ENCODE measurements at regions not wholly inside any gene's neighbourhood (a gene's known extent, or its start where the extent isn't known, plus 50 kb on each side); places are given as distances from the start of the nearest gene placed in this dataset.

DNA sequence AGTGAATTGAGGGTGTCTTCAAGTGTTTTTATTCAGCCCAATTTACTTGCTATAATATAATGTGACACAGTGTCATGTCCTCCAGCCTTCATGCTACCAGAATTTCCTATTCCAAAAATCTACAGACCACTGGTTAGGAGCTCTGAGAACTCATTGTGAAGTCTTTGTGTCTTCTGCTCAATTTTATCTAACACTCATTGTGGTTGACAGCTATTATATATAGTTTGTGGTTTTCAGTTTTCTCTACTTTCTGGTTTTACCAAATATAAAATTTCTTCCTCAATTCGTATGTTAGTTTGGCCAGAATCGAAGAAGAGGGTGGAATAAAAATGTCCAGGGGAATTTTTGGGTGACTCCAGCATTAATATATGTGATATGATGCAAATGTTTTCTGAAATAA, 509.3 kb upstream of the NUDT12 start:
- no peak overlapping the region for H3K9ac ChIP-seq (ENCODE audit: low read depth in 1 of 2, low read length in 2 of 2)
- H3K27me3 ChIP-seq (ENCODE audit: control insufficient read depth in 4 of 4, insufficient read depth in 4 of 4, low read length in 3 of 4): no peaks in the 10 kb centered on the region
- no peak overlapping the region for H3K4me3 ChIP-seq (ENCODE audit: low read depth in 1 of 3, low read length in 3 of 3)
- WGBS: 60% methylated on average over 2 of the region's 2 CpGs
- no peaks in the 10 kb centered on the region for H3K4me1 ChIP-seq (ENCODE audit: control insufficient read depth in 4 of 4, insufficient read depth in 4 of 4, low read length in 3 of 4)
- DNase-seq (ENCODE audit: low spot score): no peak
- no peak overlapping the region for H3K27ac ChIP-seq (ENCODE audit: low read depth in 1 of 2, low read length in 2 of 2)
- no peaks in the 10 kb centered on the region for H3K9me3 ChIP-seq (ENCODE audit: control insufficient read depth in 4 of 4, low read length in 3 of 4)
- no peaks in the 10 kb centered on the region for H3K36me3 ChIP-seq (ENCODE audit: control insufficient read depth in 4 of 4, insufficient read depth in 3 of 4, low read depth in 1 of 4, low read length in 3 of 4)
- TF ChIP-seq HNF4G (IDR thresholded peaks at IDR 0.05) (no peak), NR2F2 (IDR thresholded peaks at IDR 0.05) (no peak)
- TF ChIP-seq, protein P1, sequence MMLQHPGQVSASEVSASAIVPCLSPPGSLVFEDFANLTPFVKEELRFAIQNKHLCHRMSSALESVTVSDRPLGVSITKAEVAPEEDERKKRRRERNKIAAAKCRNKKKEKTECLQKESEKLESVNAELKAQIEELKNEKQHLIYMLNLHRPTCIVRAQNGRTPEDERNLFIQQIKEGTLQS (IDR thresholded peaks at IDR 0.05): no peak

DNA sequence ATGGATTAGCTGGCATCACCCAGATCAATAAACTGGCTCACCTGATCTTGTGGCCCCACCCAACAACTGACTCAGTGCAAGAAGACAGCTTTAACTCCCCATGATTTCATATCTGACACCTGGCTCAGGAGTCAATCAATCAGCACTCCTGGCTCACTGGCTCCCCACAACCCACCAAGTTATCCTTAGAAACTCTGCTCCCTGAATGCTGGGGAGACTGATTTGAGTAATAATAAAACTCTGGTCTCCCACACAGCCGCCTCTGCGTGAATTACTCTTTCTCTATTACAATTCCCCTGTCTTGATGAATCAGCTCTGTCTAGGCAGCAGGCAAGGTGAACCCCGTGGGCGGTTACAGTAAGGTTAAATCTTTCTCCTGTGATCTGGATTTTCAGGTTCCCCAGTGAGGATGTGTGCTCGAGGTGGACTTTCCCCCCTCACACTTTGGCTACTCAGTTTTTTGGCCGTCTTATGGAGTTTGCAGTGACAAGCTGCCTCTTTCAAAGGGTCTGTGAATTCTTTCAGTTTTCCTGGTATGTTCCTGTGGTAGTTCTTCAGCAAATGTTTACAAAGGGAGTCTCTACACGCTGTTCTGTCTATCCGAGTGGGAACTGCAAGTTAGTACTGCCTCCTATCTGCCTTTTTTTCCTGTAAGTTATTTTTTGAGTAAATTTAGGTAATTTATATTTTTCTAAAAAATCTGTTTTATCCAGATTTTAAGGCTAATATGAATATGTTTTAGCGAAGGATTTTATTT, 500.2 kb upstream of the NUDT12 start:
- 56% methylated on average over 9 of the region's 9 CpGs for WGBS
- TF ChIP-seq HNF4A (conservative IDR thresholded peaks at IDR 0.05) (no peak), RXRA (IDR thresholded peaks at IDR 0.05) (no peak), YY1 (IDR thresholded peaks at IDR 0.05) (no peak), FOXA1 (IDR thresholded peaks at IDR 0.05) (no peak), FOXA2 (IDR thresholded peaks at IDR 0.05) (no peak), NR2F2 (IDR thresholded peaks at IDR 0.05) (no peak), EGR1 (IDR thresholded peaks at IDR 0.05; ENCODE audit: low read depth in 2 of 2) (no peak), JUND (IDR thresholded peaks at IDR 0.05) (no peak), TAF1 (conservative IDR thresholded peaks at IDR 0.05) (no peak), SP1 (IDR thresholded peaks at IDR 0.05) (no peak), HNF4G (IDR thresholded peaks at IDR 0.05) (no peak)
- TF ChIP-seq, protein P2, sequence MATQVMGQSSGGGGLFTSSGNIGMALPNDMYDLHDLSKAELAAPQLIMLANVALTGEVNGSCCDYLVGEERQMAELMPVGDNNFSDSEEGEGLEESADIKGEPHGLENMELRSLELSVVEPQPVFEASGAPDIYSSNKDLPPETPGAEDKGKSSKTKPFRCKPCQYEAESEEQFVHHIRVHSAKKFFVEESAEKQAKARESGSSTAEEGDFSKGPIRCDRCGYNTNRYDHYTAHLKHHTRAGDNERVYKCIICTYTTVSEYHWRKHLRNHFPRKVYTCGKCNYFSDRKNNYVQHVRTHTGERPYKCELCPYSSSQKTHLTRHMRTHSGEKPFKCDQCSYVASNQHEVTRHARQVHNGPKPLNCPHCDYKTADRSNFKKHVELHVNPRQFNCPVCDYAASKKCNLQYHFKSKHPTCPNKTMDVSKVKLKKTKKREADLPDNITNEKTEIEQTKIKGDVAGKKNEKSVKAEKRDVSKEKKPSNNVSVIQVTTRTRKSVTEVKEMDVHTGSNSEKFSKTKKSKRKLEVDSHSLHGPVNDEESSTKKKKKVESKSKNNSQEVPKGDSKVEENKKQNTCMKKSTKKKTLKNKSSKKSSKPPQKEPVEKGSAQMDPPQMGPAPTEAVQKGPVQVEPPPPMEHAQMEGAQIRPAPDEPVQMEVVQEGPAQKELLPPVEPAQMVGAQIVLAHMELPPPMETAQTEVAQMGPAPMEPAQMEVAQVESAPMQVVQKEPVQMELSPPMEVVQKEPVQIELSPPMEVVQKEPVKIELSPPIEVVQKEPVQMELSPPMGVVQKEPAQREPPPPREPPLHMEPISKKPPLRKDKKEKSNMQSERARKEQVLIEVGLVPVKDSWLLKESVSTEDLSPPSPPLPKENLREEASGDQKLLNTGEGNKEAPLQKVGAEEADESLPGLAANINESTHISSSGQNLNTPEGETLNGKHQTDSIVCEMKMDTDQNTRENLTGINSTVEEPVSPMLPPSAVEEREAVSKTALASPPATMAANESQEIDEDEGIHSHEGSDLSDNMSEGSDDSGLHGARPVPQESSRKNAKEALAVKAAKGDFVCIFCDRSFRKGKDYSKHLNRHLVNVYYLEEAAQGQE (IDR thresholded peaks at IDR 0.05): no peak
- TF ChIP-seq, protein P3, sequence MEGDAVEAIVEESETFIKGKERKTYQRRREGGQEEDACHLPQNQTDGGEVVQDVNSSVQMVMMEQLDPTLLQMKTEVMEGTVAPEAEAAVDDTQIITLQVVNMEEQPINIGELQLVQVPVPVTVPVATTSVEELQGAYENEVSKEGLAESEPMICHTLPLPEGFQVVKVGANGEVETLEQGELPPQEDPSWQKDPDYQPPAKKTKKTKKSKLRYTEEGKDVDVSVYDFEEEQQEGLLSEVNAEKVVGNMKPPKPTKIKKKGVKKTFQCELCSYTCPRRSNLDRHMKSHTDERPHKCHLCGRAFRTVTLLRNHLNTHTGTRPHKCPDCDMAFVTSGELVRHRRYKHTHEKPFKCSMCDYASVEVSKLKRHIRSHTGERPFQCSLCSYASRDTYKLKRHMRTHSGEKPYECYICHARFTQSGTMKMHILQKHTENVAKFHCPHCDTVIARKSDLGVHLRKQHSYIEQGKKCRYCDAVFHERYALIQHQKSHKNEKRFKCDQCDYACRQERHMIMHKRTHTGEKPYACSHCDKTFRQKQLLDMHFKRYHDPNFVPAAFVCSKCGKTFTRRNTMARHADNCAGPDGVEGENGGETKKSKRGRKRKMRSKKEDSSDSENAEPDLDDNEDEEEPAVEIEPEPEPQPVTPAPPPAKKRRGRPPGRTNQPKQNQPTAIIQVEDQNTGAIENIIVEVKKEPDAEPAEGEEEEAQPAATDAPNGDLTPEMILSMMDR (IDR thresholded peaks at IDR 0.05; ENCODE audit: low read depth, low read length, missing input control): no peak
- TF ChIP-seq, protein P4, sequence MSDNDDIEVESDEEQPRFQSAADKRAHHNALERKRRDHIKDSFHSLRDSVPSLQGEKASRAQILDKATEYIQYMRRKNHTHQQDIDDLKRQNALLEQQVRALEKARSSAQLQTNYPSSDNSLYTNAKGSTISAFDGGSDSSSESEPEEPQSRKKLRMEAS (IDR thresholded peaks at IDR 0.05): no peak
- Histone ChIP-seq H3K27me3 (ENCODE audit: control insufficient read depth in 4 of 4, insufficient read depth in 4 of 4, low read length in 3 of 4) (no peaks in the 10 kb centered on the region), H3K4me3 (ENCODE audit: low read depth in 1 of 3, low read length in 3 of 3) (no peak overlapping the region), H3K36me3 (ENCODE audit: control insufficient read depth in 4 of 4, insufficient read depth in 3 of 4, low read depth in 1 of 4, low read length in 3 of 4) (no peaks in the 10 kb centered on the region), H3K4me1 (ENCODE audit: control insufficient read depth in 4 of 4, insufficient read depth in 4 of 4, low read length in 3 of 4) (no peaks in the 10 kb centered on the region), H3K27ac (ENCODE audit: low read depth in 1 of 2, low read length in 2 of 2) (no peak overlapping the region), H3K9me3 (ENCODE audit: control insufficient read depth in 4 of 4, low read length in 3 of 4) (no peaks in the 10 kb centered on the region), H3K9ac (ENCODE audit: low read depth in 1 of 2, low read length in 2 of 2) (no peak overlapping the region)
- no peak for DNase-seq (ENCODE audit: low spot score)

All from liver (tissue), 8 donors.